HepG2 (cell line): ENCODE measurements at regions not wholly inside any gene's neighbourhood (a gene's known extent, or its start where the extent isn't known, plus 50 kb on each side); places are given as distances from the start of the nearest gene placed in this dataset.

Source experiments
- ATAC-seq: fragments of 200-7000 bp; cut with Tn5 transposase; 3 replicates; pipeline ENCODE4 v1.9.1; 2020; ENCODE audit warnings: mild to moderate bottlenecking, moderate library complexity
- BruUV-seq: library from RNA; stranded (reverse); fragments of 400-500 nt; replicated peaks from 2 replicates; lab custom pipeline; 2021; lab: Mats Ljungman, UMichigan
- CTCF ChIA-PET: fragments of 300-600 bp; formaldehyde crosslinking; extraction: SDS; loops from one replicate; lab custom pipeline; 2021; ENCODE audit warnings: low total read pairs, inconsistent platforms, low intra/inter-chr PET ratio; lab: Yijun Ruan, JAX
- POLR2A ChIA-PET: fragments of 350-600 bp; sonication (Branson Sonifier 250); formaldehyde crosslinking; loops from one replicate; lab custom pipeline; 2020; ENCODE audit warnings: antibody characterized with exemption, inconsistent platforms; lab: Yijun Ruan, JAX
- DNase-seq: peaks from one replicate; pipeline ENCODE4 v3.0.0-alpha.2; 2015; ENCODE audit warnings: low spot score
- FAIRE-seq: peaks from 3 replicates; lab custom pipeline; 2011; peaks lifted over from hg19 to GRCh38; lab: Jason Lieb, UNC
- H2AFZ ChIP-seq: one replicate; pipeline ENCODE4 v1.6.1; 2011; ENCODE audit warnings: low read length, inconsistent platforms
- H3K27ac ChIP-seq: fragments of 300-600 bp; 3 replicates; pipeline ENCODE4 v1.8.0; 2011; ENCODE audit warnings: mixed run types, mild to moderate bottlenecking, mixed read lengths, low read length, inconsistent platforms; ENCODE audit not compliant: insufficient read depth; ENCODE audit errors: extremely low read length
- H3K27me3 ChIP-seq, 2 experiments: fragments of 200-600 bp in 1 of 2; 2 replicates in 1 of 2; 3 replicates in 1 of 2; pipeline versions ENCODE4 v1.6.0 to v1.8.0; 2011; ENCODE audit warnings: low read length in 2 of 2, mild to moderate bottlenecking in 2 of 2, moderate library complexity in 2 of 2, inconsistent platforms in 1 of 2; ENCODE audit not compliant: insufficient read depth in 2 of 2, control insufficient read depth in 1 of 2
- H3K36me3 ChIP-seq, 2 experiments: fragments of 200-600 bp in 1 of 2; replicated peaks in 1 of 2; 2 replicates in 1 of 2; 3 replicates in 1 of 2; pipeline versions ENCODE4 v1.5.1 to v1.8.0; 2011; ENCODE audit warnings: low read length in 2 of 2, inconsistent platforms in 1 of 2; ENCODE audit not compliant: insufficient read depth in 2 of 2, control insufficient read depth in 1 of 2
- H3K4me1 ChIP-seq: 2 replicates; pipeline ENCODE4 v1.5.1; 2012; ENCODE audit warnings: low read length, inconsistent platforms; ENCODE audit not compliant: insufficient read depth
- H3K4me2 ChIP-seq: 2 replicates; pipeline ENCODE4 v1.6.0; 2011; ENCODE audit warnings: low read depth, low read length, inconsistent platforms
- H3K4me3 ChIP-seq, 3 experiments: fragments of 200-600 bp in 1 of 3; sonication (generic), shearing (Covaris generic) in 1 of 3; replicated peaks in 1 of 3; 2 replicates each; pipeline ENCODE4 v1.5.1; 2011 to 2016; ENCODE audit warnings: low read length in 3 of 3, inconsistent platforms in 2 of 3, low read depth in 2 of 3, mild to moderate bottlenecking in 2 of 3, control low read depth in 1 of 3, mixed read lengths in 1 of 3; ENCODE audit not compliant: insufficient read depth in 1 of 3
- H3K79me2 ChIP-seq: one replicate; pipeline ENCODE4 v1.6.1; 2011; ENCODE audit warnings: low read length, inconsistent platforms; ENCODE audit not compliant: insufficient read depth
- H3K9ac ChIP-seq: 2 replicates; pipeline ENCODE4 v1.6.0; 2011; ENCODE audit warnings: mild to moderate bottlenecking, low read depth, low read length, inconsistent platforms; ENCODE audit not compliant: insufficient read depth
- H3K9me3 ChIP-seq: 2 replicates; pipeline ENCODE4 v1.5.1; 2012; ENCODE audit warnings: mild to moderate bottlenecking, low read length
- H4K20me1 ChIP-seq: 2 replicates; pipeline ENCODE4 v1.6.0; 2011; ENCODE audit warnings: inconsistent platforms, mild to moderate bottlenecking, low read length, moderate library complexity; ENCODE audit not compliant: insufficient read depth
- ATF4 ChIP-seq, 2 experiments: fragments of 450-650 bp in 1 of 2; sonication (generic) in 1 of 2; formaldehyde crosslinking; IDR thresholded peaks; 2 replicates each; pipeline versions ENCODE4 v1.5.0 to v1.8.0; 2020 to 2022; ENCODE audit warnings: mild to moderate bottlenecking in 1 of 2, missing genetic modification reagents in 1 of 2
- CBX5 ChIP-seq: sonication (generic); formaldehyde crosslinking; IDR thresholded peaks from 2 replicates; pipeline ENCODE4 v1.4.0; 2020; ENCODE audit warnings: missing genetic modification reagents, borderline replicate concordance
- SMAD9 ChIP-seq: sonication (generic); formaldehyde crosslinking; IDR thresholded peaks from 2 replicates; pipeline ENCODE4 v1.5.1; 2020; ENCODE audit warnings: mild to moderate bottlenecking, missing genetic modification reagents
- ZNF136 ChIP-seq: sonication (generic); formaldehyde crosslinking; IDR thresholded peaks from 2 replicates; pipeline ENCODE4 v1.8.1; 2022; ENCODE audit warnings: low read depth, mild to moderate bottlenecking, moderate library complexity, missing genetic modification reagents
- ZNF160 ChIP-seq: sonication (generic); formaldehyde crosslinking; IDR thresholded peaks from 2 replicates; pipeline ENCODE4 v1.8.0; 2022; ENCODE audit warnings: mild to moderate bottlenecking, inconsistent platforms, missing genetic modification reagents
- WGBS: methylation state at CpG from one replicate; pipeline ENCODE4 v1.1.6; 2017; ENCODE audit warnings: low lambda C conversion rate; 5-methylcytosine and 5-hydroxymethylcytosine counted together
- in situ Hi-C: cut with HindIII; loops from 2 replicates; pipeline ENCODE4 v1.10.0; 2017; ENCODE audit warnings: low pct_unique_long_range_greater_than_20kb; ENCODE audit not compliant: extremely low pct_ligation_motif_present
- intact Hi-C: fragments of 100-400 bp; cut with micrococcal nuclease; formaldehyde crosslinking; loops from one replicate; pipeline ENCODE4 v1.10.0; 2022; ENCODE audit not compliant: unreplicated experiment

GRCh38 chr9:129311643-129312042, 133.6 kb upstream of the IER5L start:
- no peak for TF ChIP-seq ZNF136 (CRISPR knock-in tag)
- Histone ChIP-seq H2AFZ (no peak overlapping the region), H3K27ac (no peak overlapping the region), H3K27me3 (peaks cover 0 to 23% of the 10 kb centered on the region in 2 experiments; a peak in 3 of 5 replicates), H3K9me3 (no peaks in the 10 kb centered on the region), H3K79me2 (no peaks in the 10 kb centered on the region), H3K4me1 (peaks cover 47% of the 10 kb centered on the region), H3K9ac (no peak overlapping the region), H4K20me1 (no peaks in the 10 kb centered on the region), H3K4me2 (no peak overlapping the region), H3K36me3 (no peaks in the 10 kb centered on the region), H3K4me3 (no peak overlapping the region)
- FAIRE-seq (no peak), ATAC-seq (no peak), DNase-seq (no peak)
- CTCF ChIA-PET, result no interaction called here
- POLR2A ChIA-PET, result no interaction called here
- WGBS, result 25% methylated on average over 2 of the region's 4 CpGs
- intact Hi-C loops, result no loop called here
- no TSS peak for BruUV-seq
- in situ Hi-C loops, result no loop called here

GRCh38 chr9:129310666-129311350, 132.7 kb upstream of the IER5L start:
- DNase-seq (no peak), FAIRE-seq (no peak), ATAC-seq (no peak)
- intact Hi-C loops (no loop called here), in situ Hi-C loops (no loop called here)
- H3K79me2 ChIP-seq, result no peaks in the 10 kb centered on the region
- CTCF ChIA-PET, result no interaction called here
- peaks cover 47% of the 10 kb centered on the region for H3K4me1 ChIP-seq
- BruUV-seq, result no TSS peak
- H3K27ac ChIP-seq, result no peak overlapping the region
- H3K4me2 ChIP-seq, result no peak overlapping the region
- POLR2A ChIA-PET, result no interaction called here
- peaks cover 0 to 23% of the 10 kb centered on the region in 2 experiments; a peak in 3 of 5 replicates for H3K27me3 ChIP-seq
- H3K36me3 ChIP-seq, result no peaks in the 10 kb centered on the region
- H3K9ac ChIP-seq, result no peak overlapping the region
- TF ChIP-seq SMAD9 (CRISPR knock-in tag) (no peak), CBX5 (no peak), ATF4 (CRISPR knock-in tag; IDR thresholded peaks at IDR 0.05) (no peak), ZNF160 (CRISPR knock-in tag) (no peak)
- H3K9me3 ChIP-seq, result no peaks in the 10 kb centered on the region
- 39% methylated on average over 5 of the region's 7 CpGs for WGBS
- no peak overlapping the region for H3K4me3 ChIP-seq
- H2AFZ ChIP-seq, result no peak overlapping the region
- H4K20me1 ChIP-seq, result no peaks in the 10 kb centered on the region
